ENCODE measurements at regions not wholly inside any gene's neighbourhood (a gene's known extent, or its start where the extent isn't known, plus 50 kb on each side); places are given as distances from the start of the nearest gene placed in this dataset.

DNA sequence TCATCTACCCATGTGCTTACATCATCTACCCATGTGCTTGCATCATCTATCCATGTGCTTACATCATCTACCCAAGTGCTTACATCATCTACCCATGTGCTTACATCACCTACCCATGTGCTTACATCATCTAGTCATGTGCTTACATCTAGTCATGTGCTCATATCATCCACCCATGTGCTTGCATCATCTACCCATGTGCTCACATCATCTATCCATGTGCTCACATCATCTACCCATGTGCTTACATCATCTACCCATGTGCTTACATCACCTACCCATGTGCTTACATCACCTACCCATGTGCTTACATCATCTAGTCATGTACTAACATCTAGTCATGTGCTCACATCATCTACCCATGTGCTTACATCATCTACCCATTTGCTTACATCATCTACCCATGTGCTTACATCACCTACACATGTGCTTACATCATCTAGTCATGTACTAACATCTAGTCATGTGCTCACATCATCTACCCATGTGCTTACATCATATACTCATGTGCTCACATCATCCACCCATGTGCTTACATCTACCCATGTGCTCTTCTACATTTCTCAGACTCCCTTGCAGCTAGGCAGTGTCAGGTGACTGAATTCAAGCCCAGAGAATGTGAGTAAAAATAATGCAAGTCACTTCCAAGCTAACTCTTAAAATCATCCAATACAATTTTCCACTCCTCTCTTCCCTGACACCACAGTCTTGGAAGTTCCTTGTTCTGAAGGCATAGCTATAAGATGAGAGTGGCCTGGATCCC, 196.8 kb downstream of the CBLN1 start:
- no peaks in the 10 kb centered on the region for H3K27me3 Mint-ChIP-seq

DNA sequence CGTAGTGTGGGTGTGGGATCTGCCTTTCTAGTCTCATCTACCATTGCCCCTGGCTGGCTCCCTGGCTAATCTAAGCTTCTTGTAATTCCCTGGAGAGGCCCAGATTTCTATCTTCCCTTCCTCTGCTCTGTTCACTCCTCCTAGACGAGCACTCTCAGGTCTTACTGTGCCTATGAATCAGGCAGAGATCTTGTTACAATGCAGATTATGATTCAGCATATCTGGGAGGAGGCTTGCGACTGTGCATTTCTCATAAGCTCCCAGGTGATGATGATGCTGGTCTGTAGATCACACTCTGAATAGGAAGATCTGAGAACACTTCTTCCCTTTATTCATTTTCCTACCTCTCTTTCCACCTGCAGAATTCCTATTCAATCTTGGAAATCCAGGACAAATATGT, 200.1 kb downstream of the CBLN1 start:
- no peak overlapping the region for H3K27ac Mint-ChIP-seq

More for the DNA sequence above, 196.8 kb downstream of the CBLN1 start:
- Mint-ChIP-seq H3K9me3 (peaks cover 33% of the 10 kb centered on the region), H3K4me1 (ENCODE audit: low read depth) (no peaks in the 10 kb centered on the region), H3K4me3 (no peak overlapping the region), H3K27ac (no peak overlapping the region), H3K36me3 (ENCODE audit: low read depth) (no peaks in the 10 kb centered on the region)
- intact Hi-C loops (cut with micrococcal nuclease): no loop called here

GRCh38 chr16:49081086-49081485, 200.6 kb downstream of the CBLN1 start:
- Mint-ChIP-seq H3K4me3 (no peak overlapping the region), H3K9me3 (peaks cover 61% of the 10 kb centered on the region), H3K27ac (no peak overlapping the region), H3K4me1 (ENCODE audit: low read depth) (no peaks in the 10 kb centered on the region), H3K27me3 (no peaks in the 10 kb centered on the region), H3K36me3 (ENCODE audit: low read depth) (no peaks in the 10 kb centered on the region)
- intact Hi-C loops (cut with micrococcal nuclease): no loop called here

More for the DNA sequence above, 200.1 kb downstream of the CBLN1 start:
- H3K27me3 Mint-ChIP-seq: no peaks in the 10 kb centered on the region
- H3K36me3 Mint-ChIP-seq (ENCODE audit: low read depth): no peaks in the 10 kb centered on the region
- no peak overlapping the region for H3K4me3 Mint-ChIP-seq
- no peaks in the 10 kb centered on the region for H3K4me1 Mint-ChIP-seq (ENCODE audit: low read depth)
- intact Hi-C loops (cut with micrococcal nuclease): no loop called here
- peaks cover 61% of the 10 kb centered on the region for H3K9me3 Mint-ChIP-seq

- H3K27ac Mint-ChIP-seq: no peak overlapping the region
- intact Hi-C loops (cut with micrococcal nuclease): no loop called here
- no peaks in the 10 kb centered on the region for H3K4me1 Mint-ChIP-seq (ENCODE audit: low read depth)
- H3K27me3 Mint-ChIP-seq: no peaks in the 10 kb centered on the region
- H3K4me3 Mint-ChIP-seq: no peak overlapping the region
- H3K9me3 Mint-ChIP-seq: peaks cover 43% of the 10 kb centered on the region
- no peaks in the 10 kb centered on the region for H3K36me3 Mint-ChIP-seq (ENCODE audit: low read depth)
Measured at GRCh38 chr16:49078571-49078970, 203.1 kb downstream of the CBLN1 start.

DNA sequence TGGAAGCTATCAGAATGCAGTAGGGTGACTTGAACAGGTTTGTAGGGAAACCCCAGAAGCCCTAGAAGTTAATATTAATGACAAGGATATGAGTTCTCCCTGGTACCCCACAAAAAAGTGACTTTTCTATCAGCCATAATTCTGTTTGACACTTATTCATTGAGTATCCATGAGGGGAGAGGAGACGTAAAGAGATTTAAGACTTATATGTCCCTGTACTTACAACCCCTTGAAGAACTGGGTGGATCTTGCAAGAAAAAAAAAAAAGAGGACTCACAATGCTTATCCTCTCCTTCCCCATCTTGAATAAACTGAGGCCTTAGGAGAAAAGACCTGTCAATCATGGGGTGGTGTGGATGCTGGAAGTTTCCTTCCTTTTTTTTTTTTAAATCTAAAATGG, 203.5 kb downstream of the CBLN1 start:
- intact Hi-C loops (cut with micrococcal nuclease): no loop called here
- Mint-ChIP-seq H3K27me3 (no peaks in the 10 kb centered on the region), H3K36me3 (ENCODE audit: low read depth) (no peaks in the 10 kb centered on the region), H3K4me1 (ENCODE audit: low read depth) (no peaks in the 10 kb centered on the region), H3K27ac (no peak overlapping the region), H3K4me3 (no peak overlapping the region), H3K9me3 (peaks cover 43% of the 10 kb centered on the region)

- no peak overlapping the region for H3K4me3 Mint-ChIP-seq
- intact Hi-C loops (cut with micrococcal nuclease): no loop called here
- H3K36me3 Mint-ChIP-seq (ENCODE audit: low read depth): no peaks in the 10 kb centered on the region
- no peaks in the 10 kb centered on the region for H3K27me3 Mint-ChIP-seq
- no peak overlapping the region for H3K27ac Mint-ChIP-seq
- H3K9me3 Mint-ChIP-seq: peaks cover 37% of the 10 kb centered on the region
- no peaks in the 10 kb centered on the region for H3K4me1 Mint-ChIP-seq (ENCODE audit: low read depth)
Measured at GRCh38 chr16:49075709-49076108, 205.9 kb downstream of the CBLN1 start.

DNA sequence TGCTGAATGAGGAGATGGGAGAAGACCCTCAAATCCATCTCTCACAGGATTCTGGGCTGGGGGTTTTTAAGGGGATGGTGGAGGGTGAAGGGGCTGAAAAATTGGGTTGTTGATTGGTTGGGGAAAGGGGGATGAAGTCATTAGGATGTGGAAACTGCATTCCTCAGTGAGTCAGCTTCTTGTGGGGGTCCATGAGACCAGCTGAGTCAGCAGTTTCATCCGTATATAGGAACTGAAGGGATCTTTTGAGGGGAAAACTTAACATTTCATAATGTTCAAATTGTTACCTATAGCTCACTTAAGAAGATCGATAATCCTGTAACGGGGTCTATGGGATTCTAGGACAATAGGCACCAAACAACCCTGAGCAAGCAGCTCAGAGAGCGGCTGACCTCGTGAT, 213.4 kb downstream of the CBLN1 start:
- no peaks in the 10 kb centered on the region for H3K9me3 Mint-ChIP-seq
- no peak overlapping the region for H3K4me3 Mint-ChIP-seq
- intact Hi-C loops (cut with micrococcal nuclease): no loop called here
- H3K36me3 Mint-ChIP-seq (ENCODE audit: low read depth): no peaks in the 10 kb centered on the region
- H3K27ac Mint-ChIP-seq: no peak overlapping the region
- no peaks in the 10 kb centered on the region for H3K27me3 Mint-ChIP-seq
- no peaks in the 10 kb centered on the region for H3K4me1 Mint-ChIP-seq (ENCODE audit: low read depth)

DNA sequence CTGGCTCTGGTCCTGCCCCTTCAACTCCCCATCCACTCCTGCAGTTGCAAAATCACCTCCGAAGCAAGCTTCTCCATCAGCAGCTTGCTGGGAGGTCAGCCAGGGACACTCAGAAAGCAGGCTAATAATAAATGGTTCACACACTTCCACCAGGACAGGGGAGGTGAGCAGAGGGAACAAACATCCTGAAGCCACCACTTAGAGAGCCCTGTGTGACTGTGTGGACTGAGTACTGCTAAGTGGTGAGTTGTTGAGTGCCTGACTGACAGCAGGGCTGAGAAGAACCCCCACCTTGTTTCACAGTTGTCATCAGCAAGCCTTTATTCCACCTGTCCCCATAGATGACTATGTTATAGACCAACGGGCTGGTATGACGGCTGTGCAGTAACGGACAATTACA, 213.9 kb downstream of the CBLN1 start:
- Mint-ChIP-seq H3K4me3 (no peak overlapping the region), H3K36me3 (ENCODE audit: low read depth) (no peaks in the 10 kb centered on the region), H3K27me3 (no peaks in the 10 kb centered on the region), H3K27ac (no peak overlapping the region), H3K9me3 (no peaks in the 10 kb centered on the region), H3K4me1 (ENCODE audit: low read depth) (no peaks in the 10 kb centered on the region)
- intact Hi-C loops (cut with micrococcal nuclease): no loop called here

DNA sequence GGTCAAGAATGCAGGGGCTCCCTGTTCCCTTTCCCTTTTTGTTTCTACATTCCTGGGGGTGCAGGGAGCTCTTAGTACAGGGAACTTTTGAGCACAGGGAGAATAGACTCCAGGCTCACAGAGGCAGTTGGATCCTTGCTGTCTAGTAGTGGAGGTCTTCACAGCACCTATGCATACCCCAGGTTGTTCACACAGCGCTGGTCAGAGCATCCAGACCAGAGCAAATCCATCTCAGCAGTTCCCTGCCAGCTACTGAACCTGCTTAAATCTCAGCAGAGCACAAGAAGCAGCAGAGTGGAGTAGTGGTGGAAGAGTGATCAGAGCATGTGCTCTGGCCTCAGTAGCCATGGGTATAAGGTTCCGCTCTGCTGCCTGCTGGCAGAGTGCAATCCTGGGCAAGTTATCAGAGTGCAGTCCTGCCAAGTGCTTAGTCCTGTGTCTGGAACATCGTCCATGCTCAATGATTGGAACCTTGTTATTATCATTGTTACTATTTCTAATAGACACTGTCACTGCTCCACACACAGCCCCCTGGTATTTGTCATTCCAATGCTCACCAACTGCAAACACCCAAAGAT, 220.4 kb downstream of the CBLN1 start:
- Mint-ChIP-seq H3K36me3 (ENCODE audit: low read depth) (no peaks in the 10 kb centered on the region), H3K27ac (no peak overlapping the region)
- intact Hi-C loops (cut with micrococcal nuclease): no loop called here

DNA sequence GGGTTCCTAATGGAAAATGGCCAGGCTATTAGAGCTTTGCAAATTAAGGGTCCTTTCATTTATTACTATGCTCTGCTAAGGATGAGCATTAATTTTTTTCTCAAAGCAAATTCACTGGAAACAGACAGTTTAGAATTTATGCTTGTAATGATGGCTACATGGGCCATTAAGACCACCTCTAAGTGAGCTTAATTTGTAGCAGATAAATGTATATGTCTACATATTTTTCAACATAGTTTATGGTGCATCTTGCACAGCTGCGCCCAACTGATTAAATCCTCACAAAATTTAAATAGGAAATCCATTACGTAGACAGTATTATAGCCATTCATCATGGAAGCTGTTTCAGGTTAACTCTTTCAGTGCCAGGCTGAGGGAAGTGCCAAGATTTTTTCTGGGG, 220.9 kb downstream of the CBLN1 start:
- no peaks in the 10 kb centered on the region for H3K9me3 Mint-ChIP-seq
- no peaks in the 10 kb centered on the region for H3K4me1 Mint-ChIP-seq (ENCODE audit: low read depth)
- H3K4me3 Mint-ChIP-seq: no peak overlapping the region
- no peak overlapping the region for H3K27ac Mint-ChIP-seq
- H3K36me3 Mint-ChIP-seq (ENCODE audit: low read depth): no peaks in the 10 kb centered on the region
- H3K27me3 Mint-ChIP-seq: no peaks in the 10 kb centered on the region
- intact Hi-C loops (cut with micrococcal nuclease): no loop called here

More for the DNA sequence above, 220.4 kb downstream of the CBLN1 start:
- Mint-ChIP-seq H3K4me1 (ENCODE audit: low read depth) (no peaks in the 10 kb centered on the region), H3K27me3 (no peaks in the 10 kb centered on the region), H3K4me3 (no peak overlapping the region), H3K9me3 (no peaks in the 10 kb centered on the region)

GRCh38 chr16:49058382-49058781, 223.3 kb downstream of the CBLN1 start:
- Mint-ChIP-seq H3K4me1 (ENCODE audit: low read depth) (no peaks in the 10 kb centered on the region), H3K4me3 (no peak overlapping the region), H3K36me3 (ENCODE audit: low read depth) (no peaks in the 10 kb centered on the region), H3K27me3 (no peaks in the 10 kb centered on the region), H3K27ac (no peak overlapping the region), H3K9me3 (no peaks in the 10 kb centered on the region)
- intact Hi-C loops (cut with micrococcal nuclease): no loop called here

DNA sequence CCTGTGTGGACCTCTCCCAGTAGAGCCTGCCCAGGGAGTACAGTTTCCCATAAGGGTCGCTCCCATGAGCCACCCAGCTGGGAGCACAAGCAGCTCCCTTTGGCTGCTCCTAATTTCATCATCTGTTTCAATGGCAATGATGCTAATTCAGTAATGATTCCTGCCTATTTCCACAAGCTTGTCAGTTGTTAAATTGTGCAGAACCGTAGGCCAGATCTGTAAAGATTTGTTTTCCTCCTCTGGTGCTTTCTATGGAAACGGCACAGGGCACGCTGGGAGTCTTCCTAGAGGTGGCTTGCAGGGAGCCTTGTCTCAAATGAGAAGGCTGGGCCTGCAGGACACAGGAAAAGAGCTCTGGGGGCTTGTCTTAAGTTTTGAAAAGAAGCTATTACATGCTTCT, 223.7 kb downstream of the CBLN1 start:
- Mint-ChIP-seq H3K27ac (no peak overlapping the region), H3K36me3 (ENCODE audit: low read depth) (no peaks in the 10 kb centered on the region), H3K4me1 (ENCODE audit: low read depth) (no peaks in the 10 kb centered on the region), H3K27me3 (no peaks in the 10 kb centered on the region), H3K9me3 (no peaks in the 10 kb centered on the region), H3K4me3 (no peak overlapping the region)
- intact Hi-C loops (cut with micrococcal nuclease): no loop called here

DNA sequence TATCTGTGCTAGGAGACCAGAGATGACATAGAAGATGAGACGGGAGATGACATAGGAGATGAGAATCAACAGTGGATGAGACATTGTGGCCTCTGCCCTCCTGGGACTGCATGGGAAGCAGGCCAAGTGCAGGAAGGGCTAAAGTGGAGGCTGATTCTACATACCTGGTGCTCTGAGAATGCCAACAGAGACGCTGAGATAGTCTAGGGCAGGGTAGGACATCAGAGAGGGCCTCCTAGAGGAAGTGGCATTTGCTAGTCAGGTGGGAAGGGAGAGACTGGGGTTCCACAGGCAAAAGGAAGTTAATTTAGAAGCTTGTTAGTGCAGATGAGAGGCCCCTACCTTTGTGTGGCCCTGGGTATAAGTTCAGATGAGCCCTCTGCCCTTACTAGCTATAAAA, 224.2 kb downstream of the CBLN1 start:
- Mint-ChIP-seq H3K36me3 (ENCODE audit: low read depth) (no peaks in the 10 kb centered on the region), H3K4me1 (ENCODE audit: low read depth) (no peaks in the 10 kb centered on the region), H3K9me3 (no peaks in the 10 kb centered on the region), H3K4me3 (no peak overlapping the region), H3K27ac (no peak overlapping the region), H3K27me3 (no peaks in the 10 kb centered on the region)
- intact Hi-C loops (cut with micrococcal nuclease): no loop called here

DNA sequence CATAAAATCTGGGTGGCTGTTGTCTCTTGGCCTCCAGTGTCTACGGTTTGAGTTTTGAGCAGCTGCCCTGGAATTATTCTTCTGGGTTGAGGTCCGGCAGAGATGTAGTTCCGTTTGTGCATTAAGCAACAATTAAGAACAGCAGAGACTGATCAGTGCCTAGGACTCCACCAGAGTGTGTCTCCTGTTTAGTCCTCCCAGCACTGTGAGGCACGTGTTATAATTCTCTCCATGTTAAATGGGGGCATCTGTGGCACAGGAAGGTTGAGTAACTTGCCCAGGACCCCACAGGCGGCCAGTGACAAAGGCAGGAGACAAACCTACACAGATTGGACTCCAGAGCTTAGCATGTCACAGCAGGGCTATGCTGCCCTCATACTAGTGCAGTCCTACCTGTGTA, 225.1 kb downstream of the CBLN1 start:
- Mint-ChIP-seq H3K27me3 (no peaks in the 10 kb centered on the region), H3K4me1 (ENCODE audit: low read depth) (no peaks in the 10 kb centered on the region), H3K27ac (no peak overlapping the region), H3K9me3 (no peaks in the 10 kb centered on the region), H3K36me3 (ENCODE audit: low read depth) (no peaks in the 10 kb centered on the region), H3K4me3 (no peak overlapping the region)
- intact Hi-C loops (cut with micrococcal nuclease): no loop called here
